ACC112 (cell line): ENCODE measurements at regions not wholly inside any gene's neighbourhood (a gene's known extent, or its start where the extent isn't known, plus 50 kb on each side); places are given as distances from the start of the nearest gene placed in this dataset.
"Not testable (repeated sequence)": the region's sequence is repeated elsewhere in the genome, so short reads cannot be mapped to it uniquely, and the experiment has no call there.

Experiments
- H2AFZ ChIP-seq: fragments of 200-600 bp; sonication (generic); one replicate; pipeline ENCODE4 v1.6.0; 2017; ENCODE audit warnings: antibody characterized with exemption, low read length; ENCODE audit not compliant: unreplicated experiment
- H3K27ac ChIP-seq: fragments of 200-600 bp; sonication (generic); 2 replicates; pipeline ENCODE4 v1.5.1; 2014; ENCODE audit warnings: low read depth, mild to moderate bottlenecking, antibody characterized with exemption, low read length, moderate library complexity
- H3K27me3 ChIP-seq: fragments of 200-600 bp; sonication (generic); 2 replicates; pipeline ENCODE4 v1.6.1; 2014; ENCODE audit warnings: mild to moderate bottlenecking, antibody characterized with exemption, low read length, moderate library complexity, mixed read lengths; ENCODE audit not compliant: insufficient read depth
- H3K36me3 ChIP-seq: fragments of 200-600 bp; sonication (generic); 2 replicates; pipeline ENCODE4 v1.6.1; 2016; ENCODE audit warnings: mild to moderate bottlenecking, antibody characterized with exemption, low read length, moderate library complexity, mixed read lengths; ENCODE audit not compliant: insufficient read depth
- H3K4me1 ChIP-seq: fragments of 200-600 bp; sonication (generic); one replicate; pipeline ENCODE4 v1.6.1; 2016; ENCODE audit warnings: low read length, mixed read lengths; ENCODE audit not compliant: insufficient read depth, unreplicated experiment, control insufficient read depth
- H3K4me3 ChIP-seq: fragments of 200-600 bp; sonication (generic); 2 replicates; pipeline ENCODE4 v1.5.1; 2014; ENCODE audit warnings: mild to moderate bottlenecking, low read depth, low read length
- H3K79me2 ChIP-seq: fragments of 200-600 bp; sonication (generic); one replicate; pipeline ENCODE4 v1.6.0; 2016; ENCODE audit warnings: low read length; ENCODE audit not compliant: control insufficient read depth, unreplicated experiment, insufficient read depth

DNA sequence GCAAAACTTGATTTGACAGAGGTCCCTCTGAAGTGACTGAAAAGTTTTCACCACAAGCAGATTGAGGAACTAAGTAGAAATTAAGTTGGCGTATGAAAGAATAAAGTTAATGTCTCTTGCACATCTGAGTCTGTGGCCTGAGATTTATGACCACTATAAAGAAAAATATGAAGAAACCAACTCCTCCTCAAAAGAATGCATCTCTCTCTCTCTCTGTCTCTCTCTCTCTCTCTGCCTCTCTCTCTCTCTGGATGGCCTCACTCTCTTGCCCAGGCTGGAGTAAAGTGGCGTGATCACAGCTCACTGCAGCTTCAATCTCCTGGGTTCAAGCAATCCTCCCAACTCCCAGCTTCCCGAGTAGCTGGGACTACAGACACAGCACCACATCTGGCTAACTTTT is 55.2 kb downstream of the RPL22L1 start:
- no peaks in the 10 kb centered on the region for H3K27me3 ChIP-seq
- no peak overlapping the region for H2AFZ ChIP-seq
- no peak overlapping the region for H3K4me3 ChIP-seq
- H3K36me3 ChIP-seq, result no peaks in the 10 kb centered on the region
- H3K27ac ChIP-seq, result no peak overlapping the region
- H3K4me1 ChIP-seq, result peaks cover 30% of the 10 kb centered on the region
- no peaks in the 10 kb centered on the region for H3K79me2 ChIP-seq

DNA sequence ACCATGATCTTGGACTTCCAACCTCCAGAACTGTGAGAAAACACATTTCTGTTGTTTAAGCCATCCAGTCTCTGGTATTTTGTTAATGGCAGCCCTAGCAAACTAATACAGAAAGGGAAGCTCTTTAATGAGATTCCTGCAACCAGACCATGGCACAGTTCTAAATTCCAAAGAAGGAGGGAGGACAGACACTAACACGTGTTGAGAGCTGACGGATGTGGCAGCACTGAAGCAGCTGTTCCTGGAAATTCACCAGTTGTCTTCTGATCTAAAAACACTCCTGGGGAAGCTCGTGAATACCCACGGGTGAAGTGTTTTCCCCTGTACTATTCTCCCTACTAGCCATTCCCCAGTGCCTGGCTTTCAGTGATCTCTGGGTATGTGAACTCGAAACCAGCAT is 56.7 kb downstream of the RPL22L1 start:
- H3K27ac ChIP-seq, result no peak overlapping the region
- H3K79me2 ChIP-seq, result no peaks in the 10 kb centered on the region
- H3K36me3 ChIP-seq, result no peaks in the 10 kb centered on the region
- no peak overlapping the region for H2AFZ ChIP-seq
- H3K27me3 ChIP-seq, result no peaks in the 10 kb centered on the region
- H3K4me3 ChIP-seq, result no peak overlapping the region
- H3K4me1 ChIP-seq, result peaks cover 44% of the 10 kb centered on the region

DNA sequence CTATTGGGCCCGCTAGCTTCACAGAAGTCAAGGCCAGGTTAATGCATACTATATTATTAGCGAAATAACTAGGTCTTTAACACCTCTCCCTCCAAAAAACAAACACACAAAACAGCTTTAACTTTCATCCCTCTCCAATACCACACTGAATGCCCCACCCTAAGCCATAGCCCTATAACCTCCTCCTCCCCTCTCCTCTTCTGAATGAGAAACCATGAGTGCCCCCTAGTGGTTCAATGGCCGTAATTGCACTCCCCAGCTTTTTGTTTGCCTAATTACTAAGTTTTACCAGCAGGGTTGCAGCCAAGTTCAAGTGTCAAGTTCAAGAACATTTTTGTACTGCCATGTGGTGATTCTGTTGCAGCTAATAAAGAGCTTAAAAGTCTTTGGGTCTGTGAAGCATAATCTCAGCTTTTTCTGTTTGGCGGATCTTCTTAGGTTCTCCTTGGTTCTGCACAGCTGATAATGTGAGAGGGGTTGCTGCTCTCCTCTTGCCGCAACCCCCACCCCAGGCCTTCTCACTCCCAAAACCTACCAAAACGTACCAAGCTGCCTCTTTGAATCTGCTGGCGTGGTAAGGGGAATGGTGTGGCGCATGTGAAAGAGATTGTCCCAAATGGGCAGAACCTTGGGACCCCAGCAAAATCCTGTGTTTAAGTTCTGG is 57.9 kb downstream of the RPL22L1 start:
- no peak overlapping the region for H2AFZ ChIP-seq
- H3K27me3 ChIP-seq, result no peaks in the 10 kb centered on the region
- peak overlapping the region; percentile 63 for H3K27ac ChIP-seq
- no peaks in the 10 kb centered on the region for H3K79me2 ChIP-seq
- no peak overlapping the region for H3K4me3 ChIP-seq
- H3K36me3 ChIP-seq, result no peaks in the 10 kb centered on the region
- H3K4me1 ChIP-seq, result peaks cover 44% of the 10 kb centered on the region

DNA sequence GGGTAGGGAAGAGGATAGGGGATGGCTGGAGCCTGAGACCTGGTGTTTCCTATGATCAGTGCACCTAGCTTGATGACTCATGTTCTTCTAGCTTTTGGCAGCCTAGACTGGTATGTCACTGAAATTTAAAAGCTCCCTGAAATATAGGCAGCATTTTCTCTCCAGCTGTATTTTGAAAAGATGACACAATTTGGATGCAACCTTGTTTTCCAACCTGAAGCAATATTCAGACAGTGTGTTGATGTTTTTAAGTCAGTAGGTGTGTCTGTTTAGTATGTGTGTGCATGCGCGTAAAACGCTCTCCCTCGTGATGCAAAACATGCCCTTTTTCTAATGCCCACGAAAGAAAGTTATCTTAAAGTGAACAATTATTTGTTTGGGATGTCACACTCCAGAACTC is 58.5 kb downstream of the RPL22L1 start:
- Histone ChIP-seq H3K36me3 (no peaks in the 10 kb centered on the region), H2AFZ (peak overlapping the region; percentile 9), H3K4me3 (no peak overlapping the region), H3K27ac (peak overlapping the region; percentile 63), H3K79me2 (no peaks in the 10 kb centered on the region), H3K4me1 (peaks cover 45% of the 10 kb centered on the region), H3K27me3 (no peaks in the 10 kb centered on the region)

DNA sequence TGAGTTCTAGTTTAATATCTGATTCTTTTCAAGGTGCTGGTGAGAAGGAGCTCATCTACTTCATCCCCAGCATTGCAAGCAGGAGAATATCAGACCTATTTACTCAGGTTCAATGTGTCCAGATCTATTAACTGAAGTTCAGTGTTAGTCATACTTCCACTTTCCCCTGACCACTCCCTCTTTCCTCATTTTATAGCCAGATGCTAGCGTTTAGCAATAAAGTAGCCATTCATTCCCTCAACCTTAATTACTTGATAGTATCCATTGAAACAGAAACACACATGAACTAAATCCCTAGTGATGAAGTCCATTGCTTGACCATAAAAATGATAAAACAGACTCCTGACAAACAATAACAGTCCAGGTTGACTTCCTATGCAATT is 60.0 kb downstream of the RPL22L1 start:
- Histone ChIP-seq H3K27ac (peak overlapping the region; percentile 63), H3K4me1 (peaks cover 50% of the 10 kb centered on the region), H3K79me2 (no peaks in the 10 kb centered on the region), H3K4me3 (peak overlapping the region; percentile 31; the same call in 1 of the 2 replicates), H3K36me3 (no peaks in the 10 kb centered on the region), H3K27me3 (no peaks in the 10 kb centered on the region), H2AFZ (peak overlapping the region; percentile 16)

DNA sequence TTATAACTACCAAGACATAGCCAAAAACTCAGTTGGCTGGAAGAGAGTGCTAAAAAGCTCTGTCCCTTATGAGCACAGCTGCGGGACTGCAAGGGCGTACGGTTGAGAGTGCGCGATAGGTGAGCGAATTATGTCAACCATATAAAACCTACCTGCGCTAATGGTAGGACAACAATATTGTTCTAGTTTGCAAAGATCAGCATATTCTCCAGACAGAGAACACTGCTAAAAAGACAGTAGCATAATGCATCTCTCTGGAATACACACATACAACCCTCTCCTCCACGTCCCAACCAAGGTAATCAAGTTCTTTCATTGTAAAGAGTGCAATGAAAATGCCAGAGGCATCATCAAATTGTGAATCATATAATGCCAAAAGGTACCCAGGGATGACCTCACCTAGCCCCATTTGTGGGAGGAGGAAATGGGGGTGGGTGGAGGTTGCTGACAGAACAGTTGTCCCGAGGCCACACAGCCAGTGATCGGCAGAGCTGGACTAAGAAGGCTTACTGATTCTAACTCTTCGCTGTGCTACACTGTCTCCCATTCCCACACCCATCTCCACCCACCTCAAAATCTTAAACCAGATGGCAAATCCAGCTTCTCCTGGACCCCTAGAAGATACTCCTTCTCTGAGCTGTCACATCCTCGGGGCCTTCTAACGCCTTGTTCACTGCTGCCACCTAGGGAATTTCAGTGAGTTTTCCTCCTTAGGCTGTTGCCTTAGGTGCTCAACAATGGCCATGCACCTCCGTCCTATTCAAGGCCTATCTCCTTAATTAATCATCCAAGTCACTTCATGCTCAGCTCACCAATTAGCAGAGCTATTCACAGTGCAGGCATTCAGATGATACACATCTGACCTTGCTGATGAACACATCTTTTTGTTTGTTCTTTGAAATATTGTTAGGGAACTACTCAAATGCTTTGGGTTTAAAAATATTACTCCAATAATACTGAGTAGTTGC is 60.7 kb downstream of the RPL22L1 start:
- H3K79me2 ChIP-seq, result no peaks in the 10 kb centered on the region
- peak overlapping the region; percentile 31; the same call in 1 of the 2 replicates for H3K4me3 ChIP-seq
- H3K27me3 ChIP-seq, result no peaks in the 10 kb centered on the region
- H3K4me1 ChIP-seq, result peaks cover 52% of the 10 kb centered on the region
- no peaks in the 10 kb centered on the region for H3K36me3 ChIP-seq
- H2AFZ ChIP-seq, result no peak overlapping the region
- H3K27ac ChIP-seq, result peak overlapping the region; percentile 63

DNA sequence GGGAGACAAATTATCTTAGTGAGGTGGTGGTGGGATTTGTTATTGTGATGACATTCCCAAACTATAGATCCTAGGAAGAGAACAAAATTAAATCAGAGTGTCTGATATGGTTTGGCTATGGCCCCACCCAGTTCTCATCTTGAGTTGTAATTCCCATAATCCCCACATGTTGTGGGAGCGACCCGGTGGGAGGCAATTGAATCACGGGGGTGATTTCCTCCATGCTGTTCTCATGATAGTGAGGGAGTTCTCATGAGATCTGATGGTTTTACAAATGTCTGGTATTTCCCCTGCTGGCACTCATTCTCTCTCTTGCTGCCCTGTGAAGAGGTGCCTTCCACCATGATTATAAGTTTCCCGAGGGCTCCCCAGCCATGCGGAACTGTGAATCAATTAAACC is 62.0 kb downstream of the RPL22L1 start:
- Histone ChIP-seq H3K4me3 (no peak overlapping the region), H3K4me1 (peaks cover 62% of the 10 kb centered on the region), H3K36me3 (no peaks in the 10 kb centered on the region), H3K27ac (peak overlapping the region; percentile 63), H3K27me3 (no peaks in the 10 kb centered on the region), H3K79me2 (no peaks in the 10 kb centered on the region), H2AFZ (no peak overlapping the region)

DNA sequence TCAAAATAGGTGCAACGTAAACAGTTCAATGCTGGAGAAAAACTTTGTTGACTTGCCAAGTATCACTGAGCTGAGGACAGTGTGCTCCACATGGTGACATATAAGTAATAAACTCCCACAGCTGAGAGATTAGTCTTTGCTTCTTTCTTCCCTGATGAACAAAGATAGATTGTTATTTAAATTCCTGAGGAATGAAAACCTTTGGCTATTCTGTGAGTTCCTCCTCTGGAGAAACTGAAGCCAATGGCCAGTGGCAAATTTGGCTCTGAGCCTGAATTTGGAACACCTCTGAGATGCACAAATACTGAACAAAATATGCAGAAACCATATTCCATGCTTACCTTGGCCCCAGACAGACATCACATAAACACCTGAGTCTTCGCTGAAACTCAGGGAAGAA is 63.3 kb downstream of the RPL22L1 start:
- peaks cover 64% of the 10 kb centered on the region for H3K4me1 ChIP-seq
- peak overlapping the region; percentile 49 for H3K27ac ChIP-seq
- no peak overlapping the region for H2AFZ ChIP-seq
- no peaks in the 10 kb centered on the region for H3K36me3 ChIP-seq
- no peaks in the 10 kb centered on the region for H3K79me2 ChIP-seq
- no peak overlapping the region for H3K4me3 ChIP-seq
- no peaks in the 10 kb centered on the region for H3K27me3 ChIP-seq

DNA sequence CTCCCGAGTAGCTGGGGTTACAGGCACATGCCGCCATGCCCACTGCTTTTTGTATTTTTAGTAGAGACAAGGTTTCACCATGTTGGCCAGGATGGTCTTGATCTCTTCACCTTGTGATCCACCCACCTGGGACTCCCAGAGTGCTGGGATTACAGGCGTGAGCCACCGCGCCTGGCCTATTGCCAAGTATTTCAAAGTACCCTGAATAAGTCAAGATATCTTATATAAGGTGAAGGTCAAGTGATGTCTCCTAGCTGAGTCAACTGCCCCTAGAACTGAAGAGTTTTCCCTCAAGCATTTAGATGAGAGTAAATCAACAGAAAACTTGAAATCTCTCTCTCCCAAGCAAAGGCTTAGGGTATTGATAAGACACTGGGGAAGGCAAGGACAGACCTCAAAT is 63.9 kb downstream of the RPL22L1 start:
- Histone ChIP-seq H3K79me2 (no peaks in the 10 kb centered on the region), H3K27ac (peak overlapping the region; percentile 49), H3K36me3 (no peaks in the 10 kb centered on the region), H2AFZ (no peak overlapping the region), H3K4me1 (peaks cover 64% of the 10 kb centered on the region), H3K4me3 (no peak overlapping the region), H3K27me3 (no peaks in the 10 kb centered on the region)

DNA sequence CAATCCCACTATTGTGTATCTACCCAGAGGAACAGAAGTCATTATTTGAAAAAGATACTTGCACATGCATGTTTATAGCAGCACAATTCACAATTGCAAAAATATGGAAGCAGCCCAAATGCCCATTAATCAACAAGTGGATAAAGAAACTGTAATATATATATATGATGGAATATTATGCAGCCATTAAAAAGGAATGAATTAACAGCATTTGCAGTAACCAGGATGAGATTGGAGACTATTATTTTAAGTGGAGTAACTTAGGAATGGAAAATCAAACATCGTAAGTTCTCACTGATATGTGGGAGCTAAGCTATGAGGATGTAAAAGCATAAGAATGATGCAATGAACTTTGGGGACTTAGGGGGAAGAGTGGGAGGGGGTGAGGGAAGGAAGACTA is 64.7 kb downstream of the RPL22L1 start:
- H3K36me3 ChIP-seq, H2AFZ ChIP-seq, H3K79me2 ChIP-seq, H3K4me3 ChIP-seq, H3K27ac ChIP-seq, H3K27me3 ChIP-seq: not testable (repeated sequence)
- H3K4me1 ChIP-seq, result peaks cover 55% of the 10 kb centered on the region

DNA sequence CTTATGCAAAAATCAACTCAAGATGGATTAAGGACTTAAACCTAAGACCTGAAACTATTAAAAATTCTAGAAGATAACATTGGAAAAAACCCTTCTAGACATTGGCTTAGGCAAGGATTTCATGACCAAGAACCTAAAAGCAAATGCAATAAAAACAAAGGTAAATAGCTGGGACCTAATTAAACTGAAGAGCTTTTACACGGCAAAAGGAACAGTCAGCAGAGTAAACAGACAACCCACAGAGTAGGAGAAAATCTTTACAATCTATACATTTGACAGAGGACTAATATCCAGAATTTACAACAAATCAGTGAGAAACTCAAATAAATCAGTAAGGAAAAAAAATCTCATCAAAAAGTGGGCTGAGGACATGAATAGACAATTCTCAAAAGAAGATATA is 65.4 kb downstream of the RPL22L1 start:
- H3K4me3 ChIP-seq, H3K79me2 ChIP-seq, H3K36me3 ChIP-seq, H3K27me3 ChIP-seq, H2AFZ ChIP-seq: not testable (repeated sequence)
- H3K4me1 ChIP-seq, result peaks cover 49% of the 10 kb centered on the region
- H3K27ac ChIP-seq, result peak overlapping the region; percentile 99
